GM19467 (cell line): ENCODE measurements at regions not wholly inside any gene's neighbourhood (a gene's known extent, or its start where the extent isn't known, plus 50 kb on each side); places are given as distances from the start of the nearest gene placed in this dataset.

Source experiments
- ATAC-seq: cut with Tn5 transposase; IDR thresholded peaks from one replicate; pipeline ENCODE4 v1.9.1; 2021; ENCODE audit warnings: mild to moderate bottlenecking, moderate library complexity; ENCODE audit not compliant: unreplicated experiment

GRCh38 chr6:133583907-133584427 lies 304.9 kb upstream of the TCF21 start:
- ATAC-seq: no peak

- no peak for ATAC-seq
Observed at GRCh38 chr6:133584823-133585222, 304.1 kb upstream of the TCF21 start.

DNA sequence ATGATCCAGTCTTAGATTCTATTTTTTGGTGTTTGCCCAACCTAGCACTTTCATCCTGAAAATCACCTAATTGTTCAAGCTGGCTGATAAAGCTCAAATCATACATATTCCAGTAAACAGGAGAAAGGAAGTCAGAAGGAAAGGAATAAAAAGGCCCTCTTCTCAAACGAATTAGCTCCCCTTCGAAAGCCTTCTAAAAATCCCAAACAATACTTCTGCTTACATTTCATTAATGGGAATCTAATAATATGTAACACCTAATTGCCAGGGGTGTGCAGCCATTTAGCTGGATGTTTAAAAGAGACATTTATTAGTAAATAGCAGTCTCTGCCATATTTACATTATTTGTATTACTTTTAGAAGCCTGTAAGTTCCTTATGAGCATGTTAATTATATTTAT lies 302.9 kb upstream of the TCF21 start:
- no peak for ATAC-seq

DNA sequence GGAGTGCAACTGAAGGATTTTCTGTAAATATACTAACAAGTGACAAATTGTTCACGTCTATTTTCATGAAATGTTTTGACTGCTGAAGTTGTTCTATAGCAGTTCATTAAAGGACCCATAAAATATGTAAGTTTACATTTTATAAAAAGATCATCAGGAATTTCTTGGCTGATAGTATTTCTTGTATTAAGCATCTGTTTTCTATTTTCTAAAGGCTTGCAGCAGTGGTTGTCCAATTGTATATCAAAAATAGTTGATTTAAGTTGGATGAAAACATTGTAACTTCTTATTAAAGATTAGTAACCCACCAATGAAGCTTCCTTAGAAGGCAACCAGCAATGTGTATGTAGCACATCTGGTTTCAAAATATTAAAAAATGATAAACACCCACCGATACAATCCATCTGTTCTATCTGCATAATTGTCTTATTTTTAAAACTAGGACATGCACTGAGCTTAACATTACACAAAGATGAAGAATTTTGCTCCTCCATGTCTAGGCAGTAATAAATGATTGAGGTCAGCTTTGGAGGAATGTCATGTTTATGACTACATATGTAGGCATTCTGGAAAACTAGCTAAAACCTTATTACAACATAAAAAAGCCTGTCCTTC lies 301.3 kb upstream of the TCF21 start:
- ATAC-seq: no peak

GRCh38 chr6:133590196-133590595 lies 298.7 kb upstream of the TCF21 start:
- ATAC-seq: no peak

DNA sequence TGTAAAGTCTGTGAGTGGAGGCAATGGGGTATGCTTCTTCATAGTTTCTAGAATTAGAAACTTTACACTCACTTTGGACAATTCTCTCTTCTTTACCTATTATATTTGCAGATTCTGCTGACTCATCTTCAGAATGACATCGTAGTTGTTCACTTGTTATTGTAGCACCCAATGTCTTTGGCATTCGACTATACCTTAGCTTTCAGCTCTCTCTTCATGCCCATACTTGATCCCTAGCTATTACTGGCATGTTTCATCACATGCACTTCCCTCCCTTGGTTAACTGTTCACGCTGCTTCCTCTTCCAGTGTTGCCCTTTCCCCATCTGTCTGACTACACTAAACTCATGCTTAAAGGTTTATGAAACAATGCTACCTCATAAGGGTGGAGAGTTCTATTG lies 298.1 kb upstream of the TCF21 start:
- no peak for ATAC-seq

GRCh38 chr6:133591275-133591674 lies 297.6 kb upstream of the TCF21 start:
- no peak for ATAC-seq

- ATAC-seq: no peak
Observed at GRCh38 chr6:133594652-133595110, 294.2 kb upstream of the TCF21 start.

DNA sequence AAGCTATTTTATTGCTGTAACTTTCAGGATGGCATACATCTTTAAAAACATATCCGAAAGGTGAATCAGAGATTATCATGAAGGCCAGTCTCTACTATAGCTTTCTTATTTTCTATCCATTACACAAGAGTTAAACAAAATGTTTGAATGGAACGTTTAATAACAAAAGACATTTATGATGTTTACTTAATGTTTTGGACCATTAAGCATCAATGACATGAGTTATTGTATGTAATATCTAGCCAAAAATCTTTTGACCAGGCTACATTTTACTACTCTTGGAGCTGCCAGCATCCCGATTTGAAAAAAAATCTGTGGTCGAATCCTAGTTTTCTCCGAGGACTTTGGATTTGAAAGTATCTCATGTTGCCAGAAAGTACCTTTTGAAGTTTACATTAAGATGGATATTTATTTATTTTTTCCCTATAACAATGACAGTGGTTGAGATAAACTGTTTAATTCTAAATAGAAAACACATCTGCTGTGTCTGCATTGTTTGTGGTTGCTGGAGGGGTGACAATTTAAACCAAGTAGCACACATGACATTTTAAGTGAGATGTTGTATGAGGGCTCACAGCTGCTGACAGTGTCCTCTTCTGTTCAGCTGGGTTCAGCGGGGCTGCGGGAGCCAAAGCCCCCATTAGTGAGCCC lies 293.7 kb upstream of the TCF21 start:
- no peak for ATAC-seq

DNA sequence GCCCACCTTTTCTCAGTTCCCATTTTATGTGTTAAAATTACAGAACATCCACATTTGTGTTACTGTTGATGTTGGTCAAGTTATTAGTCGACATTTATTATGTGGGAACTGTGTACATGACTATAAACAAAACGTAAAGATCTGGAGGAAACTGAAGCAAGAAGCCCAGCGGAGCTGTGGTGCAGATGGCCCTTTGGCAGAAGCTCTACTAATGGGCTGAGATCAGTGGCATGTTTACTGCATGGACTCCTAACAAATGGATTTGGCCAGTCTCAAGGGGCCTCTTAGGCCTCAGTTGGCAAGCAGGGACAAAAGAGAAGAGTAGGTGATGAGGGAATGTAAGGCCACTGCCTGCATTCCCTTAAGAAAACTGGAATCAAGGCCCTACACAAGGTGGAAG lies 282.1 kb upstream of the TCF21 start:
- no peak for ATAC-seq

- no peak for ATAC-seq
Observed at GRCh38 chr6:133608620-133609019, 280.3 kb upstream of the TCF21 start.

DNA sequence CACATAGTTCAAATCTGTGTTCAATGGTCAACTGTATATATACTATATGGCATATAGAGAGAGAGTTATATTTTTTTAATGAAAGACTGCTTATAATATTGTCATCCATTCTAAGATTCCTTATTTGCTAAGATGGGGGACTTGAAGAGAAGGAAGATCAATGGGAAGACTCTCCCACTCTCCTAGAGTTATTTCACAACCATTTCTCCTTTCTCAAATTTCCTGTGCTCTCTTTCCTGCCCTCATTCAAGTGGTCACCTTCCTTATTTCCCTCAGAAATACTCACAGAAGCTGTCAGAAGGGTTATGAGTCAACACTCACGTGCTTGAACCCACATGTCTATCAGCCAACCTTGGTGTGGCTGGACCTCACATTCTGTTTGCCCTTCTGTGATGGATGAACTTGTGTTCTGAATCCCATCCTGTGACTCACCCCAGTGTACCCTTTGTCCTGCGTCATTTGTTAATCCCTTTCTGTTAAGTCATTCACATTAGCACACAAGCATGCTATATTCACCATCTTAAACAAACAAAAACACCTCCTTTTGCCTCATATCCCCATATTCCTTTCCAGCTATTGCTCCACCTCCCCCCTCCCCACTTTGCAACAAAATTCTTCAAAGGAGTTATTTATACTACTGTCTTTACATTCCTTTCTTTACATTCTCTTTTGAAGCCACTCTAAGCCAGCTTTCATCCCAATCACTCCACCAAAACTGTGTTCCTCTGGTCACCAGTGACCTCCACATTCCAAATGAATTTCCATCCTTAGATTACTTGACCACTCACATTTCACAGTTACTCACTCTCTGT lies 279.3 kb upstream of the TCF21 start:
- no peak for ATAC-seq

- ATAC-seq: no peak
Observed at GRCh38 chr6:133610227-133610840, 278.6 kb upstream of the TCF21 start.

GRCh38 chr6:133610971-133611370 lies 277.9 kb upstream of the TCF21 start:
- ATAC-seq: no peak

DNA sequence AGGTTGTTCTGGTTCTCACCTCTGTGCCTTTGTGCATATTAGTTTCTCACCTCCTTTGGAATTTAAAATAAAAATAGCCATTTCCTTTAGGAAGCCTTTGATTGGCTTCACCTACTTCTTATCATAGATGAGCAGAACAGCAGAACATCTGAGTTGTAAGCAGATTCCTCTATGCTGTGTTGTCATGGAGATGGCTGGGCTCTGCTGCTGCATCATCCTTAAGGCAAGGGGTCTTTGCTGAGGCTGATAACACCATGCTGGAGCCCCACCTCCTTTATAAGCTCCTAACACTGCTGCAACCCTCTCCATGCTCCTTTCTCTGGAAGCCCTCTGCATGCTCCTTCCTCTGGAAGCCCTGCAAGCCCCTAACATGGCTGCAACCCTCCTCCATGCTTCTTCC lies 276.5 kb upstream of the TCF21 start:
- no peak for ATAC-seq

GRCh38 chr6:133613211-133613610 lies 275.7 kb upstream of the TCF21 start:
- no peak for ATAC-seq

DNA sequence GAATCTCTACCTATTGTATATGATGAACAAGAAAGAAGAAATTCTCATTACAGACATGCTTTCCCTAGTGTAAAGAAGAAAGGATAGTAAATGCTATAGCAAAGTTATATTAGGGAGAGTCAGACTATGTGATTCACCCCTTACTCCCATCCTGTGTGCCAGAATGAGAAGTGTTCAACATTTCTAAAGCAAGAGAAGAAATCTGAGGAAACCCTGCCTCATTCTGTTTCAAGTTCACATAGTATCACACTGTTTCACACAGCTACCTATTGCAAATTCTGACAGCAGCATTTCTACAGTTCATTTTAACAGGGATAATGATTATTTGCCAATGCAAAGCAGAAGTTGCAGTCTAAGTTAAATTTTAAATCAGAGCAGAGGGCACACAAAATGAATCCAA lies 267.2 kb upstream of the TCF21 start:
- ATAC-seq: no peak

GRCh38 chr6:133623065-133623464 lies 265.8 kb upstream of the TCF21 start:
- no peak for ATAC-seq

GRCh38 chr6:133623621-133624020 lies 265.3 kb upstream of the TCF21 start:
- no peak for ATAC-seq

- ATAC-seq: no peak
Observed at GRCh38 chr6:133626096-133626666, 262.7 kb upstream of the TCF21 start.

DNA sequence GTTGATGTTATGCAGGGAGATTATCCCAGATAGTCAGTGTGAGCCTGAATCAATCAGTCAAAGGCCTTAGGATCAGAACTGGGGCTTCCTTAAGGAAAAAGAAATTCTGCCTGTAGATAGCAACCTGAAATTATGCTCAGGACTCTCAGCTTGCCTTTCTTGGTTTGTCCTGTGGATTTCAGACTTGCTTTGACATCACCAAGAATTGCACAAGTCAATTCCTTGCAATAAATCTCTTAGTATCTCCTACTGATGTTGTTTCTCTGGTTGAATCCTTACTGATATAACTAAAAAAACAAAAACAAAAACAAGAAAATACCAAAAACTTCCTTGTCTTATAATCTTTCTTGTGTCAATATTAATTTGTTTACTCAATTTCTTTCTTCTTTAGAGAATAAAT lies 258.9 kb upstream of the TCF21 start:
- ATAC-seq: no peak
